ENCODE measurements at regions not wholly inside any gene's neighbourhood (a gene's known extent, or its start where the extent isn't known, plus 50 kb on each side); places are given as distances from the start of the nearest gene placed in this dataset.

GRCh38 chr12:74317078-74317601 lies 220.5 kb upstream of the ATXN7L3B start:
- Histone ChIP-seq H3K27ac (ENCODE audit: low read length) (no peak overlapping the region), H3K9me2 (replicated peaks; ENCODE audit: insufficient read depth, low read length) (no peaks in the 10 kb centered on the region), H3K36me3 (ENCODE audit: insufficient read depth, low read length) (no peaks in the 10 kb centered on the region), H3K4me2 (ENCODE audit: low read depth, low read length, poor library complexity, severe bottlenecking) (no peak overlapping the region), H3K9me3 (ENCODE audit: low read length) (no peaks in the 10 kb centered on the region), H3K4me3 (ENCODE audit: low read length) (no peak overlapping the region), H4K20me1 (ENCODE audit: insufficient read depth, low read depth, low read length) (no peaks in the 10 kb centered on the region), H3K79me2 (ENCODE audit: low read length) (no peaks in the 10 kb centered on the region), H3K4me1 (ENCODE audit: low read length) (no peaks in the 10 kb centered on the region), H3K27me3 (ENCODE audit: low read length) (no peaks in the 10 kb centered on the region), H2AFZ (ENCODE audit: low read length) (no peak overlapping the region), H3K9ac (ENCODE audit: low read length) (no peak overlapping the region)
- peak; percentile 60 for DNase-seq

GRCh38 chr12:74317741-74318140 lies 219.9 kb upstream of the ATXN7L3B start:
- no peak for DNase-seq
- Histone ChIP-seq H3K79me2 (ENCODE audit: low read length) (no peaks in the 10 kb centered on the region), H3K9ac (ENCODE audit: low read length) (no peak overlapping the region), H3K4me3 (ENCODE audit: low read length) (no peak overlapping the region), H3K27ac (ENCODE audit: low read length) (no peak overlapping the region), H3K9me2 (replicated peaks; ENCODE audit: insufficient read depth, low read length) (no peaks in the 10 kb centered on the region), H2AFZ (ENCODE audit: low read length) (no peak overlapping the region), H3K36me3 (ENCODE audit: insufficient read depth, low read length) (no peaks in the 10 kb centered on the region), H3K9me3 (ENCODE audit: low read length) (no peaks in the 10 kb centered on the region), H4K20me1 (ENCODE audit: insufficient read depth, low read depth, low read length) (no peaks in the 10 kb centered on the region), H3K27me3 (ENCODE audit: low read length) (no peaks in the 10 kb centered on the region), H3K4me2 (ENCODE audit: low read depth, low read length, poor library complexity, severe bottlenecking) (no peak overlapping the region), H3K4me1 (ENCODE audit: low read length) (no peaks in the 10 kb centered on the region)

- Histone ChIP-seq H4K20me1 (ENCODE audit: insufficient read depth, low read depth, low read length) (no peaks in the 10 kb centered on the region), H3K27me3 (ENCODE audit: low read length) (no peaks in the 10 kb centered on the region), H3K9ac (ENCODE audit: low read length) (no peak overlapping the region), H2AFZ (ENCODE audit: low read length) (no peak overlapping the region), H3K36me3 (ENCODE audit: insufficient read depth, low read length) (no peaks in the 10 kb centered on the region), H3K4me2 (ENCODE audit: low read depth, low read length, poor library complexity, severe bottlenecking) (no peak overlapping the region), H3K27ac (ENCODE audit: low read length) (no peak overlapping the region), H3K9me3 (ENCODE audit: low read length) (no peaks in the 10 kb centered on the region), H3K79me2 (ENCODE audit: low read length) (no peaks in the 10 kb centered on the region), H3K4me1 (ENCODE audit: low read length) (no peaks in the 10 kb centered on the region), H3K9me2 (replicated peaks; ENCODE audit: insufficient read depth, low read length) (no peaks in the 10 kb centered on the region), H3K4me3 (ENCODE audit: low read length) (no peak overlapping the region)
- DNase-seq = no peak
Observed at GRCh38 chr12:74319886-74320285, 217.7 kb upstream of the ATXN7L3B start.

GRCh38 chr12:74321381-74321780 lies 216.3 kb upstream of the ATXN7L3B start:
- no peak overlapping the region; the same call in 1 of the 2 replicates for H2AFZ ChIP-seq (ENCODE audit: low read length)
- no peaks in the 10 kb centered on the region for H3K27me3 ChIP-seq (ENCODE audit: low read length)
- no peak overlapping the region for H3K27ac ChIP-seq (ENCODE audit: low read length)
- no peaks in the 10 kb centered on the region for H3K79me2 ChIP-seq (ENCODE audit: low read length)
- no peak overlapping the region for H3K9ac ChIP-seq (ENCODE audit: low read length)
- no peak for DNase-seq
- H3K4me3 ChIP-seq (ENCODE audit: low read length) = no peak overlapping the region
- no peaks in the 10 kb centered on the region for H3K9me3 ChIP-seq (ENCODE audit: low read length)
- H3K36me3 ChIP-seq (ENCODE audit: insufficient read depth, low read length) = no peaks in the 10 kb centered on the region
- H4K20me1 ChIP-seq (ENCODE audit: insufficient read depth, low read depth, low read length) = no peaks in the 10 kb centered on the region
- H3K9me2 ChIP-seq (replicated peaks; ENCODE audit: insufficient read depth, low read length) = no peaks in the 10 kb centered on the region
- H3K4me2 ChIP-seq (ENCODE audit: low read depth, low read length, poor library complexity, severe bottlenecking) = no peak overlapping the region
- H3K4me1 ChIP-seq (ENCODE audit: low read length) = no peaks in the 10 kb centered on the region

GRCh38 chr12:74322792-74323191 lies 214.8 kb upstream of the ATXN7L3B start:
- Histone ChIP-seq H3K4me3 (ENCODE audit: low read length) (no peak overlapping the region), H3K4me2 (ENCODE audit: low read depth, low read length, poor library complexity, severe bottlenecking) (no peak overlapping the region), H3K36me3 (ENCODE audit: insufficient read depth, low read length) (no peaks in the 10 kb centered on the region), H3K27me3 (ENCODE audit: low read length) (no peaks in the 10 kb centered on the region), H3K9me2 (replicated peaks; ENCODE audit: insufficient read depth, low read length) (no peaks in the 10 kb centered on the region), H3K9ac (ENCODE audit: low read length) (no peak overlapping the region), H3K27ac (ENCODE audit: low read length) (no peak overlapping the region), H3K79me2 (ENCODE audit: low read length) (no peaks in the 10 kb centered on the region), H2AFZ (ENCODE audit: low read length) (no peak overlapping the region), H4K20me1 (ENCODE audit: insufficient read depth, low read depth, low read length) (no peaks in the 10 kb centered on the region), H3K9me3 (ENCODE audit: low read length) (no peaks in the 10 kb centered on the region), H3K4me1 (ENCODE audit: low read length) (no peaks in the 10 kb centered on the region)
- no peak for DNase-seq

- Histone ChIP-seq H3K9me3 (ENCODE audit: low read length) (no peaks in the 10 kb centered on the region), H2AFZ (ENCODE audit: low read length) (no peak overlapping the region), H3K27me3 (ENCODE audit: low read length) (no peaks in the 10 kb centered on the region), H3K27ac (ENCODE audit: low read length) (no peak overlapping the region), H3K9me2 (replicated peaks; ENCODE audit: insufficient read depth, low read length) (no peaks in the 10 kb centered on the region), H3K36me3 (ENCODE audit: insufficient read depth, low read length) (no peaks in the 10 kb centered on the region), H3K4me2 (ENCODE audit: low read depth, low read length, poor library complexity, severe bottlenecking) (no peak overlapping the region), H3K4me1 (ENCODE audit: low read length) (no peaks in the 10 kb centered on the region), H3K4me3 (ENCODE audit: low read length) (no peak overlapping the region), H4K20me1 (ENCODE audit: insufficient read depth, low read depth, low read length) (no peaks in the 10 kb centered on the region), H3K79me2 (ENCODE audit: low read length) (no peaks in the 10 kb centered on the region), H3K9ac (ENCODE audit: low read length) (no peak overlapping the region)
- DNase-seq = no peak
Observed at GRCh38 chr12:74328623-74329022, 209.0 kb upstream of the ATXN7L3B start.

- Histone ChIP-seq H3K4me1 (ENCODE audit: low read length) (no peaks in the 10 kb centered on the region), H3K4me2 (ENCODE audit: low read depth, low read length, poor library complexity, severe bottlenecking) (no peak overlapping the region), H3K4me3 (ENCODE audit: low read length) (no peak overlapping the region), H3K27me3 (ENCODE audit: low read length) (no peaks in the 10 kb centered on the region), H3K9ac (ENCODE audit: low read length) (no peak overlapping the region), H3K36me3 (ENCODE audit: insufficient read depth, low read length) (no peaks in the 10 kb centered on the region), H3K27ac (ENCODE audit: low read length) (no peak overlapping the region), H4K20me1 (ENCODE audit: insufficient read depth, low read depth, low read length) (no peaks in the 10 kb centered on the region), H2AFZ (ENCODE audit: low read length) (no peak overlapping the region), H3K9me2 (replicated peaks; ENCODE audit: insufficient read depth, low read length) (no peaks in the 10 kb centered on the region), H3K79me2 (ENCODE audit: low read length) (no peaks in the 10 kb centered on the region), H3K9me3 (ENCODE audit: low read length) (no peaks in the 10 kb centered on the region)
- no peak for DNase-seq
Observed at GRCh38 chr12:74334780-74335179, 202.9 kb upstream of the ATXN7L3B start.

GRCh38 chr12:74337951-74338350 lies 199.7 kb upstream of the ATXN7L3B start:
- Histone ChIP-seq H4K20me1 (ENCODE audit: insufficient read depth, low read depth, low read length) (no peaks in the 10 kb centered on the region), H3K9me3 (ENCODE audit: low read length) (no peaks in the 10 kb centered on the region), H3K4me2 (ENCODE audit: low read depth, low read length, poor library complexity, severe bottlenecking) (no peak overlapping the region), H3K27me3 (ENCODE audit: low read length) (no peaks in the 10 kb centered on the region), H3K79me2 (ENCODE audit: low read length) (no peaks in the 10 kb centered on the region), H3K4me1 (ENCODE audit: low read length) (no peaks in the 10 kb centered on the region), H2AFZ (ENCODE audit: low read length) (no peak overlapping the region), H3K4me3 (ENCODE audit: low read length) (no peak overlapping the region), H3K27ac (ENCODE audit: low read length) (no peak overlapping the region), H3K9ac (ENCODE audit: low read length) (no peak overlapping the region), H3K36me3 (ENCODE audit: insufficient read depth, low read length) (no peaks in the 10 kb centered on the region), H3K9me2 (replicated peaks; ENCODE audit: insufficient read depth, low read length) (no peaks in the 10 kb centered on the region)
- no peak for DNase-seq

GRCh38 chr12:74339211-74339610 lies 198.4 kb upstream of the ATXN7L3B start:
- Histone ChIP-seq H3K9me3 (ENCODE audit: low read length) (no peaks in the 10 kb centered on the region), H3K9me2 (replicated peaks; ENCODE audit: insufficient read depth, low read length) (no peaks in the 10 kb centered on the region), H4K20me1 (ENCODE audit: insufficient read depth, low read depth, low read length) (no peaks in the 10 kb centered on the region), H3K79me2 (ENCODE audit: low read length) (no peaks in the 10 kb centered on the region), H3K27ac (ENCODE audit: low read length) (no peak overlapping the region), H3K4me2 (ENCODE audit: low read depth, low read length, poor library complexity, severe bottlenecking) (no peak overlapping the region), H3K4me1 (ENCODE audit: low read length) (no peaks in the 10 kb centered on the region), H3K36me3 (ENCODE audit: insufficient read depth, low read length) (no peaks in the 10 kb centered on the region), H3K9ac (ENCODE audit: low read length) (no peak overlapping the region), H2AFZ (ENCODE audit: low read length) (no peak overlapping the region), H3K27me3 (ENCODE audit: low read length) (no peaks in the 10 kb centered on the region), H3K4me3 (ENCODE audit: low read length) (no peak overlapping the region)
- no peak for DNase-seq
